ENCODE measurements at regions not wholly inside any gene's neighbourhood (a gene's known extent, or its start where the extent isn't known, plus 50 kb on each side); places are given as distances from the start of the nearest gene placed in this dataset.

- in situ Hi-C loops (cut with MboI; ENCODE audit: low pct_ligation_motif_present in 1 of 4, low pct_unique_long_range_greater_than_20kb in 1 of 4, low sequenced_read_pairs in 3 of 4) (no loop called here), intact Hi-C loops (cut with DNase I; ENCODE audit: low total_unique reads) (no loop called here)
- 90 to 100% methylated on average over 1 to 4 of the region's 4 CpGs for WGBS, 2 donors (ENCODE audit: low coverage in 1 of 2)
- Histone ChIP-seq H3K4me1 (no peaks in the 10 kb centered on the region), H3K36me3 (no peaks in the 10 kb centered on the region), H3K9me3 (no peaks in the 10 kb centered on the region), H3K4me3 (no peak overlapping the region), H3K27ac (no peak overlapping the region), H3K27me3 (no peaks in the 10 kb centered on the region)
- TF ChIP-seq POLR2AphosphoS5 (IDR thresholded peaks at IDR 0.05) (no peak), EP300 (IDR thresholded peaks at IDR 0.05; ENCODE audit: low read depth) (no peak), POLR2A (IDR thresholded peaks at IDR 0.05) (no peak)
- TF ChIP-seq, protein P1, sequence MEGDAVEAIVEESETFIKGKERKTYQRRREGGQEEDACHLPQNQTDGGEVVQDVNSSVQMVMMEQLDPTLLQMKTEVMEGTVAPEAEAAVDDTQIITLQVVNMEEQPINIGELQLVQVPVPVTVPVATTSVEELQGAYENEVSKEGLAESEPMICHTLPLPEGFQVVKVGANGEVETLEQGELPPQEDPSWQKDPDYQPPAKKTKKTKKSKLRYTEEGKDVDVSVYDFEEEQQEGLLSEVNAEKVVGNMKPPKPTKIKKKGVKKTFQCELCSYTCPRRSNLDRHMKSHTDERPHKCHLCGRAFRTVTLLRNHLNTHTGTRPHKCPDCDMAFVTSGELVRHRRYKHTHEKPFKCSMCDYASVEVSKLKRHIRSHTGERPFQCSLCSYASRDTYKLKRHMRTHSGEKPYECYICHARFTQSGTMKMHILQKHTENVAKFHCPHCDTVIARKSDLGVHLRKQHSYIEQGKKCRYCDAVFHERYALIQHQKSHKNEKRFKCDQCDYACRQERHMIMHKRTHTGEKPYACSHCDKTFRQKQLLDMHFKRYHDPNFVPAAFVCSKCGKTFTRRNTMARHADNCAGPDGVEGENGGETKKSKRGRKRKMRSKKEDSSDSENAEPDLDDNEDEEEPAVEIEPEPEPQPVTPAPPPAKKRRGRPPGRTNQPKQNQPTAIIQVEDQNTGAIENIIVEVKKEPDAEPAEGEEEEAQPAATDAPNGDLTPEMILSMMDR (IDR thresholded peaks at IDR 0.05): no peak
- no peak for DNase-seq
These were observed 208.6 kb downstream of the CD47 start for GRCh38 chr3:107882261-107882660.

GRCh38 chr3:107881509-107881908, 209.3 kb downstream of the CD47 start:
- H3K27ac ChIP-seq: no peak overlapping the region
- 56 to 76% methylated on average over 3 to 4 of the region's 4 CpGs for WGBS, 2 donors (ENCODE audit: low coverage in 1 of 2)
- intact Hi-C loops (cut with DNase I; ENCODE audit: low total_unique reads) (no loop called here), in situ Hi-C loops (cut with MboI; ENCODE audit: low pct_ligation_motif_present in 1 of 4, low pct_unique_long_range_greater_than_20kb in 1 of 4, low sequenced_read_pairs in 3 of 4) (no loop called here)
- TF ChIP-seq, protein P1 (IDR thresholded peaks at IDR 0.05): no peak
- no peak for TF ChIP-seq EP300 (IDR thresholded peaks at IDR 0.05; ENCODE audit: low read depth)
- no peak for TF ChIP-seq POLR2A (IDR thresholded peaks at IDR 0.05)
- no peak for TF ChIP-seq POLR2AphosphoS5 (IDR thresholded peaks at IDR 0.05)
- no peak overlapping the region for H3K4me3 ChIP-seq
- no peaks in the 10 kb centered on the region for H3K4me1 ChIP-seq
- no peaks in the 10 kb centered on the region for H3K27me3 ChIP-seq
- H3K36me3 ChIP-seq: no peaks in the 10 kb centered on the region
- H3K9me3 ChIP-seq: no peaks in the 10 kb centered on the region
- DNase-seq: no peak

DNA sequence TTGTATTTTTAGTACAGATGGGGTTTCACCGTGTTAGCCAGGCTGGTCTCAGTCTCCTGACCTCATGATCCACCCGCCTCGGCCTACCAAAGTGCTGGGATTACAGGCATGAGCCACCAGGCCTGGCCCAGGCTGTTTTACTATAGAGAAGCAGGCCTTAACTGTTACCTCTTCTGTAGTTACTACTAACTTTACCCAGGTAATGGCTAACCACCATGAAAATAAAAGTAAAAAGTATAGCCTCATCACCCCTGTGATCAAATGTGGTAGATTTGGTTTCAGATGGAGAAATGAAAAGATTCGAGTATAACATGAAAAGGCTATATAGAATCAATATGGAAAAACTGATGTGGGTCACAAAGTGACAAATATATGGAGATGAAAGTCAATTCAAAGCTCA, 210.1 kb downstream of the CD47 start:
- TF ChIP-seq, protein P1 (IDR thresholded peaks at IDR 0.05): no peak
- TF ChIP-seq EP300 (IDR thresholded peaks at IDR 0.05; ENCODE audit: low read depth) (no peak), POLR2AphosphoS5 (IDR thresholded peaks at IDR 0.05) (no peak)
- Histone ChIP-seq H3K4me1 (no peaks in the 10 kb centered on the region), H3K4me3 (no peak overlapping the region), H3K36me3 (no peaks in the 10 kb centered on the region), H3K9me3 (no peaks in the 10 kb centered on the region), H3K27me3 (no peaks in the 10 kb centered on the region), H3K27ac (no peak overlapping the region)
- 90 to 93% methylated on average over 2 to 4 of the region's 4 CpGs for WGBS, 2 donors (ENCODE audit: low coverage in 1 of 2)
- intact Hi-C loops (cut with DNase I; ENCODE audit: low total_unique reads) (no loop called here), in situ Hi-C loops (cut with MboI; ENCODE audit: low pct_ligation_motif_present in 1 of 4, low pct_unique_long_range_greater_than_20kb in 1 of 4, low sequenced_read_pairs in 3 of 4) (no loop called here)
- DNase-seq: no peak

DNA sequence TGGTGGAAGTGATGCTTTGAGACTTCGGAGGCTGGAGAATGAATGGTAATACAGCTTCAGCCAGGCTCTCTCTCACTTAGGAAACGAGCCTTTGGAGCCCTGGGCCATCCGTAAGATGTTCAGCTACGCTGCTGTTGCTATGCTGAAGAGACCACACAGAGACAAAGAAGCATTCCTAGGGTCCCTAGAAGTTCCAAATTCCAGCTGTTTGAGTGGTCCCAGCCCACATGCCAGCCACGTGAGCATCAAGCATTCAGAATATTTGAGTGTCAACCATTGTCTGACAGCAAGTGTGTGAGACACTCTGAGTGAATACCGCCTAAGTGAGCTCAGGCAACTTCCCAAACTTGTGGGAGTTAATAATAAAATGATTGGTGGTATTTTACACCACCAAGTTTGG, 212.9 kb downstream of the CD47 start:
- Histone ChIP-seq H3K4me3 (no peak overlapping the region), H3K27ac (no peak overlapping the region), H3K27me3 (no peaks in the 10 kb centered on the region), H3K4me1 (no peaks in the 10 kb centered on the region), H3K36me3 (no peaks in the 10 kb centered on the region), H3K9me3 (no peaks in the 10 kb centered on the region)
- TF ChIP-seq, protein P1 (IDR thresholded peaks at IDR 0.05): no peak
- TF ChIP-seq POLR2AphosphoS5 (IDR thresholded peaks at IDR 0.05) (no peak), EP300 (IDR thresholded peaks at IDR 0.05; ENCODE audit: low read depth) (no peak), POLR2A (IDR thresholded peaks at IDR 0.05) (no peak)
- intact Hi-C loops (cut with DNase I; ENCODE audit: low total_unique reads) (no loop called here), in situ Hi-C loops (cut with MboI; ENCODE audit: low pct_ligation_motif_present in 1 of 4, low pct_unique_long_range_greater_than_20kb in 1 of 4, low sequenced_read_pairs in 3 of 4) (no loop called here)
- WGBS, 2 donors (ENCODE audit: low coverage in 1 of 2): 72 to 76% methylated on average over 2 to 6 of the region's 6 CpGs
- DNase-seq: no peak

Measured in transverse colon (tissue), 4 donors.